GM19452 (cell line): ENCODE measurements at regions not wholly inside any gene's neighbourhood (a gene's known extent, or its start where the extent isn't known, plus 50 kb on each side); places are given as distances from the start of the nearest gene placed in this dataset.
"Not testable (repeated sequence)": the region's sequence is repeated elsewhere in the genome, so short reads cannot be mapped to it uniquely, and the experiment has no call there.

Experiments used
- ATAC-seq: cut with Tn5 transposase; IDR thresholded peaks from one replicate; pipeline ENCODE4 v1.9.1; 2021; ENCODE audit not compliant: unreplicated experiment

DNA sequence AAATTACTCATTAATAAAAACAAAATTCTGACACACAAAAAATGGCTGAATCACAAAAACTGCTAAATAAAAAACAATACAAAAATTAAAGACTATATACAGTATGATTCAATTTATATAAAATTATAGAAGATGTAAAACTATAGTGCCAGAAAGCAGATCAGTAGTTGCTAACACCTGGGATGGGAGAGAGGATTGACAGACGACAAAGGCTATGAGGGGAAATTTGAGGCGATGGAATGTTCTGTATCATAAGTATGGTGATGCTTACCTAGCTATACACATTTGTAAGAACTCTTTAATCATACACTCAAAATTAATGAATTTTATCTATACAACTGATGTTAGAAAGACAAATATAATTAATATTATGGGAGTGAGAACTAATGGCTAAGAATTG, 247.9 kb upstream of the GJE1 start:
- no peak for ATAC-seq

DNA sequence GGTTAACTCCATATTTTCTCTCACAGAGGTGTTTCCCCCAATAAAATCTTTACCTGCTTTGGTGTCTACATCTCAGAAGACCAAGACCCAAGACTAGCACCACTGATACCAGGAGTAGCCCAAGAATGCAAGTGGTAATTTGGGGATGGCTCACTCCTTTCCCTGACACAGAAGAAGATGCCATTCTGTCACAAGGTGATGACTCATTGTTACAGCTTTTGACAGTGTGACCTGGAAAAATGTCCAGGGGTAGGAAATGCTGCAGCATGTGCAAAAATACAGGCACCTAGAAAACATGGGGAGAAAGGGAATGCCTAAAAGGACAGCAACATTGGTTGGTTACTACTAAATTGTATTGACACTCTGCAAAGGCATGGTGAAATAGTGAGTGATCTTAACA, 254.0 kb upstream of the GJE1 start:
- ATAC-seq = no peak

DNA sequence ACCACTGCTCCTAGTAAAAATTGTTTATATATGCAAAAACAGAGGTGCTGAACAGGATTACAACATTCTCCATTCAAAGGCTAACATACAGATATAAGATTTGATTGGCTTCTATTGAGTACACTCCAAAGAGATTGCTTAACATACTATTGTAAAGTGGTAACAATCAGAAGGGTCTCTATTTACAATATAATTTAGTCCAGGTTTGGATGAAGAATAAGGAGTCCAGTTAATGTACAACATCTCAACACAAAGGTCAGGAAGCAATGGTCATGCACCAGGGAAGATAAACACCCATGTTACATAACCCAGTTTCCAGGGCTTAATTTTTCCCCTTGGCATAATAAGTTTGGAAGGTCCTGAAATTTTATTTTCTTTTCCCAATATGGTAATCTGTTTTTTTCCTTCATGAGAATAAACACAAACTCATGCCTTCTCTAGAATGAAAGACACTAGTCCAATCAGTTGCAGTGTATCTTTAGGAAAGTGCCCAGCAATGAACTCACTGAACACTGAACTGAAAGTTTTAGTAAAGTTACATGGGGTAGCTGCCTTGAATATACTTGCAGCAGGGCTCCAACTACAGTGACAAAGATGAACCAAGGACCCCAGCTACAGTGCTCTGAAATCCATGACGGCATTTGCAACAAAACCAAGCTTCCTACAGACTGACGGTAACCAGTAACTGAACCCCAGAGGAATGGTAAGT, 255.3 kb upstream of the GJE1 start:
- no peak for ATAC-seq

DNA sequence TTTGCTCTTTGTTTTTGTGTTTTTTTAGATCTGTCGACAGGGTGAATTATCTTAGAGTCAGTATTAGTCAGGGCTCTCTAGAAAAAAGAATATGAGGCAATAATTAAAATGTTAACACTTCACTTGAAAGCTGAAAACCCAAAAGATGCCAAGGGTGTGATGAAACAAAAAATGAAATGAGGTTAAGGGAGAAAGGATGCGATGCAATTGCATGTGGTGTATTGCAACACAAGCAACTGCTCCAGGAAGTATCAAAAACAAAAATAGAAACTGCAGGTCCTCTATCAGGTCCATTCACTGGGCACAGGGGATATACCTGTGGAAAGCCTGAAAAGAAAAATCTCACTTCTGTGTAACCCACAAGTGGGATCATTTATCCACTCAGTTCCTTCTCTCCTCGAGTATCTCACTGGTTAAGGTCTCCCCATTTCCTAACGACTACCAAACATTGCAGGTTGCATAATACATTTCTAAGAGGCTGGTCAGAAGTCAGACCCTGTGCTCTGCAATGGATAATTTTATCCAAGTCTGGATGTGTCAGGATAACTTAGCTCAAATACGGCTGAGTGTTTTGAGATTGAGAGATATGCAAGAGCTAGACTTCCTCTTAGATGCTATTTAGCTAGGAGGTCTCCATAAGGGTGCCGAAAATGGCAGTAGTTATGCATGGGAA, 257.7 kb upstream of the GJE1 start:
- no peak for ATAC-seq

DNA sequence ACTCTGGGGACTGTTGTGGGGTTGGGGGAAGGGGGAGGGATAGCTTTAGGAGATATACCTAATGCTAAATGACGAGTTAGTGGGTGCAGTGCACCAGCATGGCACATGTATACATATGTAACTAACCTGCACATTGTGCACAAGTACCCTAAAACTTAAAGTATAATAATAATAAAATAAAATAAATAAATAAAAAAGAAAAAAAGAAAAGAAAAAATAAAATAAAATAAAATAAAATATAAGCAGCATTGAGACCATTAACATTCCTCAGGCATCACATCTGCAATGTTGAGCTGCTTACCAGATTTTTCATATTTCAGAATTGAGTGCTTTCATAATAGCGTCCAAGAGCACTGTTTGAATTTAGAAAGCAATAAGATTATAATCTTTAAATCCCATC, 263.2 kb upstream of the GJE1 start:
- not testable (repeated sequence) for ATAC-seq

DNA sequence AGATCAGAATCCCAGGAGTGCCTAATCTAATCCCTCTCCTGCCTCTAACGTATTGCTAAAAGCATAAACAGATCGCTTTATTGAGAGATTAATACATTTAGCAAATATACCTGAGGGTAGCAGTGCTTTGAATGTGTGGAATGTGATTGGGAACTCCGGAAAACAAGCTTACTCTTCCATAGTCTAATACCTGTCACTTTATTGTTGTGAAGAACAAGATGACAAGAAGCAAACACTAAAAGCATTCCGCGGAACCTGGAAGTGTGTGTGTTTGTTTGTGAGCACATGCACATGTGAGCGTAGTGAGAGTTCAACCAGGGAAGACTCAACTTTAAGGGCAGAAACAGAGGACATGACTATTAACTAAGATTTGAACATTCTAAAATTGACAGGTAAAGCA, 265.0 kb upstream of the GJE1 start:
- no peak for ATAC-seq

DNA sequence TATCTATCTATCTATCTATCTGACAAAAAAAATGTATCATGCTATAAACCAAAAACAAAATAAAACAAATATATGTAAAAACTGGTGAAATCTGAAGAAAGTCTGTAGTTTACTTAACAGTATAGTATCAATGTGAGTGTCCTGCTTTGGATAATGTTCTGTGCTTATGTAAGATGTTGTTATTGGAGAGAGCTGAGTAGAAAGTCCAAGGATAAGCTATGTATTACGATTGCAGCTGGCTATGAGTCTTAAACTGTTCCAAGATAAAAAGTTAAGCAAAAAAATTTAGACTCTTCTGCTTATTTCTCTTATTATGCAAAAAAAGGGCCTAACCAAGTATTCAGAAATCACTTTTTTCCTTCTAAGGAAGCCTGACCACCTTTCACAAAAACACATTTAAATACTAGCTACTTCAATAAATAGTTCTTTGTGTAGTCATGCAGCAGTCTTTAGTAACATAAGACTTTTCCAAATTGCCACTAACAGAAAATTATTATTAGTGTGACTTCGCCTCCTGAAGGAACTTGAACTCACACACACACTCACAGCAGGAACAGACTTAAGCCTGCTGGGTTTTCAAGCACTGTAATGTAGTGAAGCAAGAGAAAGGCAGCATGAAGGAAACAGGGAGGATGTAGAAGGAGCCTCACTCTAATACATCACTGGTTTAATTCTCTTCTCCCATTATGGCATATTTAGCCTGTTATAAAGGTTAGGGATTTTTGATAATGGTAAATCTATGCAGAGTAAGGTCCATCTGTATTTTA, 265.8 kb upstream of the GJE1 start:
- no peak for ATAC-seq

DNA sequence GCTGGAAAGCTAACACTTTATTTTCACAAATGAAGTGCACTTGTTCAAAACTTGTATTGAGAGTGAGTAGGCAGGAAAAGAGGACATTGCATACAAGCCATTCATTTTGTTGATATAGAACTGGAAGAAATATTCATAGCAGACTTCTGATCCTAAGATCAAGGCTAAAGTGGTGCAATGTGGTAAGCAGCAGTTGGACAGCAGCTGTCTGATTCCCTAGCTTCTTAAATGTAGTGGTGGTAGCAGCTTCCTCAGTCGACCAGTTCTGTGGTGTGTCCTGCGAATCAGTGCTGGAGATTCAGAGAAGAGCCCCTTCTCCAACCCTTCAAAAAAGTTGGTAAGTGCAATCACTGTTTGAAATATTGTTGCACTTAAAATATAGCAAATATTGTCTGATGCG, 281.7 kb upstream of the GJE1 start:
- no peak for ATAC-seq

DNA sequence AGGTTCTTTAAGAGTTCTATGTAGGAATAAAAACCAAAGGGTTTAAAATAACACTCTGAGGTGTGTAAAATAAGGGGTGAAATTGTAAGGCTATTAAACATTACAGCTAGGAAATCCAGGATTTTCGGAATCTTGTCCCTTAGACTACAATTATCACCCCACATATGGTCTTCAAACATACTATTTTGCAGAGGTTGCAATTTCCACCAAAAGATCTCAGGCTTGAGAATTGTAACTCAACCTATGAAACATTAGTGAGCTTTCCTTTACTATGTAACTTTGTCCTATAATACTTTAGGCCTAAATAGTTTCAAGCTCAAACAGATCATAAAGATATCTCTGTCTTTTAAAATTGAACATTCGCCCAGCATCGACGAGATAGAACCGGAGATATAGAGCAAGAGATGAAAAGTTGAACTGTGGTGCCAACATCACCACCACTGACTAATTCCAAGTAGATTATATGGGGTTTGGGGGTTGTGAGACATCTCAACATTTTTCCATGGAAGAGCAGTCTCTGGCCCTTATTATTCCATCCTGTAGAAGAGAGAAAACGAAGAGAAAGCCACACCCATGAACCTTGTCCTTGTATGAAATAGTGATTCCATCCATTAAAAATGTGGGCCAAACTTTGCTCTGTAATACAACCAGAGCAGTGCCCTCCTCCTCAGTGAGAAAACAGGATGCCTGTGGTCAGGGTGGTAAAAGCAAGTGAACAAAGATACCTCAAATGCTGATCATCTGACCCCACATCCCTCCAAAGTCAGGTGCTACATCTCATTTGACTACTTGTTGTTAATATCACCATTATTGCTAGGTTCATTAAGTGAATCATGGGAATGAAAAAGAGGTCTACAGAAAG, 284.5 kb upstream of the GJE1 start:
- no peak for ATAC-seq

DNA sequence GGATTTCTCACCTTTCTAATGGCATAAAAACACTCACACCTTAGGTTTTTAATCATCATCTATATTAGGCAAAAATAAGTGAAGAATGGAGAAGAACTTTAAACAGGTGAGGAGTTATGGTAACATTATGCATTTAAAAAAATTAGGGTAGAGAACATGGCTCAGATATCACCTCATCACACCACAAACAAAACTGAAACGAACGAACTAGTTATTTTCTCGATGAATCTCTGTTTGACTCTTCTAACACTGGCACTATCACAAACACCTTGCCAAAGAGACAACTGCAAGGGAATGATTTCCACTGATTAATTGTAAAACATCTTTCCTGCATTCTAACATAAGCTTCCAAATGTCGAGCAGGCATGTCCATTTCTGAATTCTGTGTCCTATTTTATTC, 286.1 kb upstream of the GJE1 start:
- no peak for ATAC-seq

DNA sequence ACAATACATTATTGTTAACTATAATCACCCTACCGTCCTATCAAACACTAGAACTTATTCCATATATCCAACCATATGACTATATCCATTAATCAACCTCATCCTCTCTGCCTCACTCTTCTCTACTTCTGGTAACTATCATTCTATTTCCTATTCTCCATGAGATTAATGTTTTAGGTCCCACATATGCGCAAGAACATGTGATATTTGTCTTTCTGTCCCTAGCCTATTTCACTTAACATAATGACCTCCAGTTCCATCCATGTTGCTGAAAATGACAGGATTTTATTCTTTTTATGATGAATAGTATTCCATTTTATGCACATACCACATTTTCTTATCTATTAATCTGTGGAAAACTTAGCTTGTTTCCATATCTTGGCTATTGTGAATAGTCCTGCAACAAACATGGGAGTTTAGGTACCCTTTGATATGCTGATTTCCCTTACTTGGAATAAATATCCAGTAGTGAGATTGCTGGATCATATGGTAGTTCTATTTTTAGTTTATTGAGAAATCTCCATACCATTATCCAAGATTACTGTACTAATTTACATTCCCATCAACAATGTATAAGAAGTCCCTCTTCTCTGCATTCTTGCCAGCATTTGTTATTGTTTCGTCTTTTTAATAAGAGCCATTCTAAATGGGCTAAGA, 289.4 kb upstream of the GJE1 start:
- no peak for ATAC-seq

DNA sequence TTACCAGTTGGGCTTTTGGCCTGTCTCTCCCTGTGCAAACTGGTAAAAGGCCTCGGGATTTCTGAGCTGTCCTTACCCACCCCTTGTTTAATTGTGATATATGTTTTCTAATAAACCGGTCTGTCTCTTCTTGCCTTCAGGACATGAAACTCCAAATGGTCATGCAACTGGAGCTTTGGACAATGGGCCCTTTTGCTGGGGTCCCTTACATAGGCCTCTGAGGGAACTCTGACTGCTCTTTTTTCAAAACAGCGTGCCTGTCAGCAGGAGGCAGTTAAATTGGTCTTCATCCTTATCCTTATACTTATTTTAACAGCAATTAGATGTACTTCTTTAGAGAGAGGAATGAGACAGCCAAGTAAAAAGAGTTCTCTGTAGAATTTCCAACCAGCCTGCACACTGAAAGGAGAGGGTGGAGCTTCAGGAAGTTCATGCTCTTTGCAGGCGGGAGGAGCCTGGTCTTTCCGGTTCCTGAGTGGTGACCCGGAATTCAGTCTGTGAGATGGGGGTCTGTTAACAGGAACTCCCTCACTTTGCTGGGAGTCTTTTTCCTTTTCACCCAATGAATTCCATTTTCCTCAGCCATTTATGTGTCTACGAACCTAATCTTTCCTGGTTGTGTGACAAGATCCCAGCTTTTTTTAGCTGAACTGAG, 299.6 kb upstream of the GJE1 start:
- ATAC-seq = no peak

DNA sequence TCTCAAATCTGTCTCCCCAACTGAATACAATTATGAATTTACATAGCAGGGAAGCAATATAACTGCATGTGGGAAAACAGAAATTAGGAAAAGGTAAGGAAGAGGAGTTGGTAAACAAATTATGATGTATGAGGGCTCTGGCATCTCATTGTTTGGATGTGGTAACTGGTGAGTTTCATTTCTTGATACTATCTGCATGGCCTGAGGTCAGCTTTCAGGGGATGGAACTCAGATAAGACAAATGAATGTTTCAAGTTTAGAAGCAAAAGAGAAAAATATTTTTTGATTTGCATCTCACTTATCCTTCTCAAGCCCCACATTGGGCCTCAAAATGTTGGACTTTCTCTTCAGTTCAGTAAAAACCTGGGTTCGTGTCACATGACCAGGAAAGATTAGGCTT, 302.2 kb upstream of the GJE1 start:
- no peak for ATAC-seq

DNA sequence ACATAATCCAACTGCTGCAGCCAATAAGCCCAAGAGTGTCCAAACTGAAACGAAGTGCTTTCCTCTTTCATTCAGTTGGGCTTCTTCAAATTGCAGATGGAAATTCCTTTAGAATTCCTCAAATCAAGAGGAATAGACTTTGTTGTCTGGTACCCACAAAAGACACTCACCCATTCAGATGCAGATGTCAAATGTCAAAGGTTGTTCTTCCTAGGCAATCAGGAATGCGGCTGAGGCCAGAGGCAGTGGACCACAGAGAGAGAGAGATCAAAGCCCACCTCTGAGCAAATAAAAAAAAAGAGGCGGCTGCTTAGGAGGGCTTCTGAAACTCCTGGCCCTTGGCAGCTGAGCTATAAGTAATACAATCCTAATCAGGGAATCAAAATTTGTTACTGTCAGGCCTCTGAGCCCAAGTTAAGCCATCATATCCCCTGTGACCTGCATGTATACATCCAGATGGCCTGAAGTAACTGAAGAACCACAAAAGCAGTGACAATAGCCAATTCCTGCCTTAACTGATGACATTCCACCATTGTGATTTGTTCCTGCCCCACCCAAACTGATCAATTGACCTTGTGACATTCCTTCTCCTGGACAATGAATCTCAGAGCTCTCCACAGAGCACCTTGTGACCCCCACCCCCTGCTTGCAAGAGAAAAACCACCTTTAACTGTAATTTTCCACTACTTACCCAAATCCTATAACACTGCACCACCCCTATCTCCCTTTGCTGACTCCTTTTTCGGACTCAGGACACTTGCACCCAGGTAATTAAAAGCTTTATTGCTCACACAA, 303.0 kb upstream of the GJE1 start:
- ATAC-seq = no peak

DNA sequence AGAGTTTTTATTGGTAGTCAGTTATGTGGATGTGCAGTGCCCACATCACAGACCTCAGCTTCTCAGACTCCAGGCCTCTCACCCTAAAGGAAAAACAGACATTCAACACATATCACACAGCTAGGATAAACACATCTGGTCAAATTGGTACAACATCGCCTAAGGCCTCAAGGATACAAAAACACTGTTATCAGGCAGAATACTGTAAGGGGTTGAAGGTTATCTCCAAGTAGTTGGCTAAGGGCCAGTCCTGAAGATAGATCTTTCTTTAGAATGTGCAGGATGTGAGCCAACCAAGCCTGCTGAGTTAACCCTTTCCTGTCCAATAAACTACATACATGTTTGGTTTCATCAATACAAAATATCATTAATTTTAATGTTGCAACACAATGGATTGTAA, 308.4 kb upstream of the GJE1 start:
- ATAC-seq = no peak

DNA sequence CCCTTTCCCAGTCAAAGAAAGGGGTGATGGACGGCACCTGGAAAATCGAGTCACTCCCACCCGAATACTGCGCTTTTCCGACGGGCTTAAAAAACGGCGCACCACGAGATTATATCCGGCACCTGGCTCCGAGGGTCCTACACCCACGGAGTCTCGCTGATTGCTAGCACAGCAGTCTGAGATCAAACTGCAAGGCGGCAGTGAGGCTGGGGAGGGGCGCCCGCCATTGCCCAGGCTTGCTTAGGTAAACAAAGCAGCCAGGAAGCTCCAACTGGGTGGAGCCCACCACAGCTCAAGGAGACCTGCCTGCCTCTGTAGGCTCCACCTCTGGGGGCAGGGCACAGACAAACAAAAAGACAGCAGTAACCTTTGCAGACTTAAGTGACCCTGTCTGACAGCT, 317.7 kb upstream of the GJE1 start:
- not testable (repeated sequence) for ATAC-seq

DNA sequence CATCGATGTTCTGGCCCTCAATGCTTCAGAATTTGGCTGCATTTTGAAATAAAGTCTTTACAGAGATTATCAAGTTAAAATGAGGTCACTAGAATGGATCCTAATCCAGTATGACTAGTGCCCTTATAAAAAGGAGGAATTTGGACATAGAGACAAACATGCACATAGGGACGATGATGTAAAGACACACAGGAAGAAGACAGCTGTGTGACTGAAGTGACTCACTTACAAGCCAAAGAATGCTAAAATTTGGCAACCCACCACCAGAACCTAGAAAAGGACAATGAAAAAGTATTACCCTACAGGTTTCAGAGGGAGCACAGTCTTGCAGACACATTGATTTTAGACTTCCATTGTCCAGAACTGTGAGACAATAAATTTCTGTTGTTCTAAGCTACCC, 322.8 kb upstream of the GJE1 start:
- ATAC-seq = no peak

DNA sequence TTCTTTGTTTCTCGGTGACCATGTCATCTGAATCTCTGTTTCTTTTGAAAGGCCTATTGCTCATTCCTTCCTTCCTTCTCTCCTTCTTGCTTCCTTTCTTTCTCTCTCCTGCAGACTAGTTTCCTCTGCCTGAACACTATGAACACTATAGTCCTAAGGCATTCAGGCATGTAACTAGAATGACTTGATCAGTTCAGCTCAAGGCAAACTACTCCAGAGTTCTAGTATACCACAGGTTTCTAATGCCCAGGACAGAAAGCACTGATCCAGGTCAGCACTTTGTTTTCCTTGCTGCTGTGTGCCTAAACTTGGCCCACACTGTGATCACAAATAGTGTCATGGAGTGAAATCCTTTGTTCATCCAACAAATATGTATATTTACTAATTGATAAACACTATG, 324.1 kb upstream of the GJE1 start:
- ATAC-seq = no peak

DNA sequence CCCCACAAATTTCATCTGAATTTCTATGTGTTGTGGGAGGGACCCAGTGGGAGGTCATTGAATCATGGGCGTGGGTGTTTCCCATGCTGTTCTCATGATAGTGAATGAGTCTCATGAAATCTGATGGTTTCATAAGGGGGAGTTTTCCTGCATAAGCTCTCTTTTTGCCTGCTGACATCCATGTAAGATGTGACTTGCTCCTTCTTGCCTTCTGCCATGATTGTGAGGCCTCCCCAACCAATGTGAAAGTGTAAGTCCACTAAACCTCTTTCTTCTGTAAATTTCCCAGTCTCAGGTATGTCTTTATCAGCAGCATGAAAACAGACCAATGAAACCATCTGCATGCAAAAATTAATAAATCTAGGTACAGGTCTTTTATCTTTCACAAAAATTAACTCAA, 331.8 kb upstream of the GJE1 start:
- ATAC-seq = not testable (repeated sequence)
